ENCODE measurements at regions not wholly inside any gene's neighbourhood (a gene's known extent, or its start where the extent isn't known, plus 50 kb on each side); places are given as distances from the start of the nearest gene placed in this dataset.

DNA sequence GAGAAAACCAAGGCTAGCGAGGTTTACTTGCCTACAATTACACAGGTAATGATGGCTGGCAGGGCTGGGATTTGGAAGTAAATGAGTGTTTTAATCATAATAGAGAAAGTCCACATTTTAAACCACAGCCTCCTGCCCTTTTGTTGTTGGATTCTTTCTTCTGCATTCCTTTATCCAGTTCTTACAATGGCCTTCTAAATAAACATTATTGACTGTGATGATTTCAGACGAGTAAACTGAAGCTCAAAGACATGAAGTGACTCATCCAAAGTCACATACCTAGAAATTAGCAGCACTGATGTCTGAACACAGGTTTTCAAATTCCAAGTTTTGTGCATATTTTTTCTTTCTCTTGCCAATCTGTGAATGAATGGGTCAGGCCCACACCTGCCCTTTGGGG is 51.2 kb upstream of the C1QTNF7 start:
- DNase-seq: no peak
